ENCODE measurements at regions not wholly inside any gene's neighbourhood (a gene's known extent, or its start where the extent isn't known, plus 50 kb on each side); places are given as distances from the start of the nearest gene placed in this dataset.
"Not testable (repeated sequence)": the region's sequence is repeated elsewhere in the genome, so short reads cannot be mapped to it uniquely, and the experiment has no call there.

GRCh38 chr1:99062192-99062591 is 57.5 kb upstream of the PLPPR5 start:
- no peak for DNase-seq (ENCODE audit: low read depth)

GRCh38 chr1:99069146-99069545 is 64.5 kb upstream of the PLPPR5 start:
- DNase-seq (ENCODE audit: low read depth), result no peak

GRCh38 chr1:99078529-99078928 is 73.9 kb upstream of the PLPPR5 start:
- not testable (repeated sequence) for DNase-seq (ENCODE audit: low read depth)

- DNase-seq (ENCODE audit: low read depth), result no peak
These were observed 77.7 kb upstream of the PLPPR5 start for GRCh38 chr1:99082366-99082765.

- DNase-seq (ENCODE audit: low read depth), result no peak
These were observed 78.7 kb upstream of the PLPPR5 start for GRCh38 chr1:99083338-99083737.

DNA sequence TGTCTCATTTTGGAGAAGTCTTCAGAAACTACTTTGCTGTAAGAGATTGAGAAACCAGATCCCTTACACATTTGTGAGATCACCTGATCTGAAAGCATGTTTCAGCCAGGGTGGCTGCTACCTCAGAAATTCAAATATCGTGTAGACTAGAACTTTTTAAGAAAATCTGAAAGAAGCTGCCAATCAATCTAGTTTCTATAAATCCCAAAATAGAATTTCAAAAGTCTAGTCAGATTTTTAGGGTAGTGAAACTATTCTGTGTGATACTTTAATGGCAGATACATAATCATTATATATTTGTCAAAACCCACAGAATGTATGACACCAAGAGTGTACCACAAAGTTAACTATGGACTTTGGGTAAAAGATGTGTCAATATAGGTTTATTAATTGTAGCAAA is 79.9 kb upstream of the PLPPR5 start:
- no peak for DNase-seq (ENCODE audit: low read depth)

- DNase-seq (ENCODE audit: low read depth), result no peak
These were observed 81.4 kb upstream of the PLPPR5 start for GRCh38 chr1:99086057-99086456.

GRCh38 chr1:99098589-99098988 is 93.9 kb upstream of the PLPPR5 start:
- no peak for DNase-seq (ENCODE audit: low read depth)

DNA sequence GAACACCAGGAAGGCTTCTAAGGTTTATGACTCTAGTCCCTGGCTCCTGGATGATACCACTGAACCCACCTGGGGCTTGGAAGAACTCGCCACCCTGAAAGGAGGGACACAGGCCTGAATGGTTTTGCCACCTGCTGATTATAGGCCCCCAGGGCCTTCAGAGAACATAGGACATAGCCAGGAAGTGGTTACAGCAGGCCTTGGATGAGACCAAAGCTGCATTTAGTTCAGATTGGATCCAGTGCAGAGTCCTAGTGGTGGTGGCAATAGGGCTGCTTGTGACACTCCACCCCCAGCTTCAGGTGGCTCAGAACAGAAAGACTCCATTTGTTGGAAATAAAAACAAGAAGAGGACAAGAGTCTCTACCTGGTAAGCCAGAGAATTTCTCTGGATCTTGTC is 101.6 kb upstream of the PLPPR5 start:
- no peak for DNase-seq (ENCODE audit: low read depth)

- no peak for DNase-seq (ENCODE audit: low read depth)
These were observed 103.0 kb upstream of the PLPPR5 start for GRCh38 chr1:99107680-99108079.

DNA sequence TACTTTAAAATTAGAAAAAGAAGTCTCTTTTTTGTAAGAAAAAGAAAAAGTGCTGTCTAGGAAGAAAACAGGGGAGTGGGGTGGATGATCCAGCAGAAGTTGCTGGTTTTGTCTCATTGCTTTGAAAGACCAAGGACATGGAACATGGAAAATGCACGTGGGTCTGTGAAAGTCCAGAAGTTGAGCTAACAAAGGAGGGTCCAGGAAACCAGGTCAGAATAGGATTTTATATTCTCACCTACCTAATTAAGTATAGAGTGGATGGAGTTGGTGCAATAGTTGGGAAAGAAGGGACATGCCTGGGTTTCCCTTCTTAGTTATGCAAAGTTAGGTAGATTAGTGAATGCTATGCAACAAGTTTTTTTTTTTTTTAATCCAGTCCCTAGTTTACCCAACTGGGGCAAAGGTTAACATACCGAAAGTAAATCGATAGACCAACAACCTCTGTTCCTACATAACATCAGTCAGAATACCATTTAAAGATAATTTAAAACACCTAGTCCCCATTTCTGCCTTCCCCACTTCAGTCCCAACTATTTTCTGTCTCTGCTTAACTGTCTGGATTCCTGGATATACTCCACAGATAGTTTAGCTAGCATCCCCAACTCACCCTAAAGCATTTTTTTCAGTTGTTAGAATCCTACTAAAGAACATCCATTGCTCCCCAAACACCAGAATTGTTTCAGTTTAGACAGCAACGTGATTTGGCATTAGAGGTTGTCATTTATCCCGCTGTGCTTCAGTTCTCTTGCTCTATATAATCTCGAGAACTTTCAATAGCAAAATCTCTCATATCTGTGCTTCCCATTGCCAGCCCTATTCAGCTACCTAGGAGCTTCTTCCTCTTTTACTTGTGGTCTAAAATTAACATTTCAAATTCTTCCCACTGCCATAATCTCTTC is 105.7 kb upstream of the PLPPR5 start:
- no peak for DNase-seq (ENCODE audit: low read depth)

- DNase-seq (ENCODE audit: low read depth), result no peak
These were observed 110.6 kb upstream of the PLPPR5 start for GRCh38 chr1:99115231-99115630.

DNA sequence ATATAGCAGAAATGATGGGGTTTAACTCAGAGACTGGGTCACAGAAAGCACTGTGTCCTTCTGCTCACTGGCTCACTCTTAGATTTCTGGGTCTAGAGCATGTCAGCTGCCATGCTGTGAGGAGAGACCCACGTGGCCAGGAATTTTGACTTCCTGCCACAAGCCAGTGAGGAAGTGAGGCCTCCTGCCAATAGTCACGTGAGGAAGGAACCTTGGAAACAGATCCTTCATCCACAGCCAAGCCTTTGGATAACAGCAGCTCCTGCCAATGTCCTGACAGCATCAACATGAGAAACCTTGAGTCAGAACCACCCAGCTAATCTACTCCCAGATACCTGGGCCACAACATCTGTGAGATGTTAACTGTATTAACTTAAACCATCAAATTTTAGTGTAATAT is 114.5 kb upstream of the PLPPR5 start:
- DNase-seq (ENCODE audit: low read depth), result no peak

DNA sequence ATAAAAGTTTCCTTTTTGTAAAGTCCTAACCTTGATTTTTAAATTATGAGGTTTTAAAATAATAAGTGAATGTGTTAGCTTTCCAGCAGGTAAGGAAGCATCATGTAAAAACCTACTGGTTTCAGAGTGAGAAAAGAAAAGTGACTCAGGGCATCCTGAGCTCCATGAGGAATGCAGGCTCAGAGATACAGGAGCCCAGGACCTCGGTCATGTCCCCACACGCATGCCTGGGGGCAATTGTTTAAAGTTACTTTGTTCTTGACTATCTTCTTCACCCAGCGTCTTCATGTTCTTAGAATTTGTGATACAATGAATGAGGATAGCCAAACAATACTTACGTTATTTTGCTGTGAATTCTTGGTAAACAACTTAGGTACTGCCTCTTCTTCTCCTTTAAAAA is 117.4 kb upstream of the PLPPR5 start:
- DNase-seq (ENCODE audit: low read depth), result no peak

GRCh38 chr1:99123936-99124335 is 119.3 kb upstream of the PLPPR5 start:
- no peak for DNase-seq (ENCODE audit: low read depth)

DNA sequence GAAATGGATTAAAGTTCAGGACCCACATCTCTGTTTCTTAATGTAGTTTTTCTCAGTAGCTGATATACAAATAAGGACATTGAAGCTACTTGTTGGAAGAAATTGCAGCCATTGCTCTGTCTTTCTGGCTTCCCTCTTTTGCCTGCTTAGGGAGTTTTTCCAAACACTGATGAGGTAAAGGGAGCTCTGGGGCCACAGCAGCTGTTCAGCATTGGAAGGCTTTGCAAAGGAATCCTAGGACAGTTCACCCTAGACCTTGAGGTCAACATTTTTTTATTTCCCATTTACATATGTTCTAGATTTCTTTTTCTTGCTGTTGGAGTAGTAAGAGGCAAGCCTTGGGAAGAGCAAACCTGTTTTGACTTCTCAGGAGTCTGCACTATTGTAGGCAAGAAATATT is 126.9 kb upstream of the PLPPR5 start:
- no peak for DNase-seq (ENCODE audit: low read depth)

GRCh38 chr1:99133756-99134500 is 129.3 kb upstream of the PLPPR5 start:
- no peak for DNase-seq (ENCODE audit: low read depth)

- no peak for DNase-seq (ENCODE audit: low read depth)
These were observed 126.6 kb upstream of the PLPPR4 start for GRCh38 chr1:99137554-99138206.

- DNase-seq (ENCODE audit: low read depth), result no peak
These were observed 124.4 kb upstream of the PLPPR4 start for GRCh38 chr1:99139876-99140275.

DNA sequence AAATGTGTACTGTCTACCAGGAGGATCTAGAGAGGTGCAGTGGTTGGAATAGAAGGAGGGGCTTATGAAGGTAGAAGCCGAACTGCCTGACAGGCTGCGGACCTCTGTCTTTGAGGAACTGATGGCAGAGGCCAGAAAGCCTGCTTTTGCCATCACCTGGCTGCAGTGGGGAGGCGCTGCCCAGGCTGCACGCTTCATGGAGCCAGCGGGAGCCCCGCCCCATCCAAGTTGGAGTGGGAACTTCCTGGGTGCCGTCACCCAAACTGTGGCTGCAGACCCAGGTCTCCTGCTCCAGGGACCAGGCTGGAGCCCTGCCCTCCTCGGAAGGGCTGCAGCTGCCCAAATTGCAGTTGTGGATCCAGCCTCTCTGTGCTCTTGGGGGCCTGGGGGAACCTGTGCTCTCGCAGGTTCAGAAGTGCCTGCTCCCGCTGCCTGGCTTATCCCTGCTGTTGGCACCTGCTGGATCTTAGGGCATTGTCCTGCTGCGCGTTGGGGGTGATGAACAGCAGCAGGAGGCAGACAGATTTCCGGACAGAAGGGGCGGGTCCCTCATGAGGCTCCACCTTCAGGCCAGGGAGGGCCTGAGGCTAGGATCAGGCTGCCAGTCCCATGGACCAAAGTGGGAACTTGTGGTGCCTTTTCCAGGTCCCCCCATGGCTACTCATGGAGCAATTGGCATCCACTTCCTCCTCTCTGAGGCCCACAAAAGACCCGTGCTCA is 118.0 kb upstream of the PLPPR4 start:
- DNase-seq (ENCODE audit: low read depth), result no peak

DNA sequence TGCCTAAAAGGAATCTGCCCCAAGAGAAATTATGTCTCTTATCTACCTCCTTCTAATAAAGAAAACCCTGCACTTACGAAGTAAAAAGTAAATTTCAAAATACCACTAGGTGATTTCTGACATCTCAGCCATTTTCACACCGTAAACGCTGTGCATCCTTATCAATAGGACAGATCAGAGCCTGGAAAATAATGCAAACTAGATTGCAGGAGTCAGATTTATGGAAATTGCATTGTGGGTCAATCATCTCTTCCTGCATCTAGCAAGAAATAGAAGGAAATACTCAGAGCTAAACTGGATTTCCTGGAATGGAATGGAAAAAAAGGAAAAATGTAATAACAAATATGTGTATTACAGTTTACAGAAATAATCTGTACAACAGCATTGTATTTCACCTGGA is 114.3 kb upstream of the PLPPR4 start:
- DNase-seq (ENCODE audit: low read depth), result no peak

GRCh38 chr1:99152132-99152531 is 112.2 kb upstream of the PLPPR4 start:
- DNase-seq (ENCODE audit: low read depth), result no peak
